ENCODE measurements at regions not wholly inside any gene's neighbourhood (a gene's known extent, or its start where the extent isn't known, plus 50 kb on each side); places are given as distances from the start of the nearest gene placed in this dataset.

DNA sequence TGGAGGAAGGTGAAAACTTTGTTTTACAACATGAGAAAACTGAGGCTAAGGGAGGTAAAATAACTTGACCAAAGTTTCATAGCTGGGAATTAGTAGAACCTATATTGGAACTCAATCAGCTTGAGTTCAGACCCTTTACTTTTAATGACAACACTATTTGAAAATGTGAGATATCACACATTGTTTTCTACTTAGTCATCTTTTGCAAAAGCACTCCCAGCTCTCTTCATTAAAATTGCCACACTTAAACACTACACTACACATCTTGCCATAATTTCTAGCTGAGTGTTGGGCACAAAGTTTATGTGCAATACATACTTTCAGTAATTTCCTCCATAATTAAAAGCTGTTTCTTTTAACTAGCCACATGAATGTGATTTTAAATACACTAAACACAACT, 230.4 kb upstream of the DCBLD2 start:
- H3K9me3 ChIP-seq (ENCODE audit: control insufficient read depth, low read depth, low read length), result no peaks in the 10 kb centered on the region
- no peak overlapping the region for H3K4me3 ChIP-seq (ENCODE audit: low read length)
- H3K27ac ChIP-seq (ENCODE audit: low read length), result no peak overlapping the region
- H3K36me3 ChIP-seq (ENCODE audit: control insufficient read depth, low read depth, low read length), result no peaks in the 10 kb centered on the region
- H3K9ac ChIP-seq (ENCODE audit: low read length), result no peak overlapping the region
- H3K4me1 ChIP-seq (ENCODE audit: control insufficient read depth, low read depth, low read length), result no peaks in the 10 kb centered on the region
- no peaks in the 10 kb centered on the region for H3K27me3 ChIP-seq (ENCODE audit: control insufficient read depth, insufficient read depth, low read length)

DNA sequence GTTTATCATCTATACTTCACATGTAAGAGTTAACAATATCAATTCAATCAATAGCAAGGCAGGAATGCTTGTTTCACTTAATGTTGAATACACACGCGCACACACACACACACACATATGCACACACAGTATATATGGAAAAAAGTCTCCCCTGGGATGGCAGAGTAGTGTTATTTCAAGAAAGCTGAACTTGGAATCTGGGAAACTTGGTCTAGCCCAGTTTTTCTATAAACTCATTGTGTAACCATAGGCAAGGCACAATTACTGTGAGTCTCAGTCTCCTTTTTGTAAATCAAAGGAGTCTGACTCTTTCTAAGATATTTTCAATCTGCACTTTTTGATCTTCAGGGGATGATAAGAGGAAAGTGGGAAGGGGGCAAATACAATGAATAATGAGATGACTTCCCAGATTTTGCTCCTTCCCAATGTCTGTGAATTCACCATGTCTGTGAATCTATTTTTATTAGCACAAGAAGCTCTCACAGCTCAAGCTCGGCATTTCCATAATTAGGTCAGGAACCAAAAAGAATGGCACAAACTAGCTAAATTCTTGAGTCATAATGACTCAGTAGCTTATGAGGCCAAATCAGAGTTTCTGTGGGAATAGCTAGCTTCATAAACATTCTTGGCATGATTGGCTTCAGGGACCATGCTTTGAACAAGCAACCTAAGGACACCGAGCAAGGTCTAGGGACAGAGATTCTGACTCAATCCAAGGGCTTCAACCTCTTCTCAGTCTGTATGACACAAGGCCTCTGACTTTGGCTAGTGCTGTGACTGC, 227.4 kb upstream of the DCBLD2 start:
- Histone ChIP-seq H3K27me3 (ENCODE audit: control insufficient read depth, insufficient read depth, low read length) (no peaks in the 10 kb centered on the region), H3K27ac (ENCODE audit: low read length) (no peak overlapping the region), H3K4me3 (ENCODE audit: low read length) (no peak overlapping the region), H3K9me3 (ENCODE audit: control insufficient read depth, low read depth, low read length) (no peaks in the 10 kb centered on the region), H3K9ac (ENCODE audit: low read length) (no peak overlapping the region), H3K36me3 (ENCODE audit: control insufficient read depth, low read depth, low read length) (no peaks in the 10 kb centered on the region), H3K4me1 (ENCODE audit: control insufficient read depth, low read depth, low read length) (no peaks in the 10 kb centered on the region)

DNA sequence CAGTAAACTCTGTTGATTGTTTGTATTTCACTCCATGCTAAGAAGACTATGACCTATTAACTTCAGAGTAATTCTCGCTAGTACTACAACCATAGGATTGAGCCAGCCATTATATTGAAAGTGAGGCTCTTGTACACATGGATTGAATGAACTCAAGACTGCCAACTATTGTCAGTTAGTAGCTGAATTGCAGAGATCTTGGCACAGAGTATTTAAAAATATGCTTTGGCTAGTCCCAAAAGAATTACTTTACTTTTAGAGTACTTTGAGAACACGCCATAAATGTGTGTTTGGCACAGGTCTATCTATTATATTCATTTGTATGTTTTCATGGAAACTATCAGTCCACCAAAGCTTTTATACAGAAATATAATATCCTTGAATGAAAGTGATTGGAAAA, 226.7 kb upstream of the DCBLD2 start:
- Histone ChIP-seq H3K27ac (ENCODE audit: low read length) (no peak overlapping the region), H3K9me3 (ENCODE audit: control insufficient read depth, low read depth, low read length) (no peaks in the 10 kb centered on the region), H3K36me3 (ENCODE audit: control insufficient read depth, low read depth, low read length) (no peaks in the 10 kb centered on the region), H3K4me3 (ENCODE audit: low read length) (no peak overlapping the region), H3K27me3 (ENCODE audit: control insufficient read depth, insufficient read depth, low read length) (no peaks in the 10 kb centered on the region), H3K4me1 (ENCODE audit: control insufficient read depth, low read depth, low read length) (no peaks in the 10 kb centered on the region), H3K9ac (ENCODE audit: low read length) (no peak overlapping the region)

DNA sequence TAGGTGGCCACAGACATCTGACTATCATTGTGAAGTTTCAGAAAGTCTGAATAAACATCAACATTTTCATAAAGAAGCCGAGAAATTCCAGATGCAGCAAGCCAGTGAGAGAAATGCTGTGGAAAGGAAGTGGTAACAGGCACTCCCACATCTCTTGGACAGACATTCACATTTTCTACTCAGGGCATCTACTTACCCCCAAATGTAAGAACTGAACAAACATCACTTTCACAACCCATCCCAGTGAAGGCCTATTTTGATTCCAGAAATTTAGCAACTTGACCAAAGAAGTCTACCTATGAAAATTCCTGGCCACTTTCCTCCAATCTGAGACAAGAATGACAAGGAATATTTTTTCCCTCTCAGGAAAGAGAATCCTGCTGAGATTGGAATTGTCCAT, 224.8 kb upstream of the DCBLD2 start:
- Histone ChIP-seq H3K4me1 (ENCODE audit: control insufficient read depth, low read depth, low read length) (no peaks in the 10 kb centered on the region), H3K27ac (ENCODE audit: low read length) (no peak overlapping the region), H3K9me3 (ENCODE audit: control insufficient read depth, low read depth, low read length) (no peaks in the 10 kb centered on the region)

DNA sequence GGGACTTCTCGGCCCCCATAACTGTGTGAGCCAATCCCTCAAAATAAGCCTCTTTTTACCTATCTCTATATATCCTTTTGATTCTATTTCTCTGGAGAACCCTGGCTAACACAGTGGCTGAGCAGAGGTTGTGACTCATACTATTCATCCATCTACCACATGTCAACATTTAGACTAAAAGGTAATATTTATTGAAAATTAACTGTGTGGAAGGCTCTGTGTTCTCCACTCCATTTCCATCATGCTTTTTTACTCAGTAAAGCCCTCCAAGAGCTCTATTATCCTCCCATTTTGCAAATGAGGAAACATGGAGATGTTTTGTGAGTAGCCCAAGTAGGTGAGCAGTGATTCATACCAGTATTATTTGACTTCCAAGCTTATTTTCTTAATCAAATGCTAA, 217.9 kb upstream of the DCBLD2 start:
- no peak overlapping the region for H3K27ac ChIP-seq (ENCODE audit: low read length)
- H3K27me3 ChIP-seq (ENCODE audit: control insufficient read depth, insufficient read depth, low read length), result no peaks in the 10 kb centered on the region
- no peaks in the 10 kb centered on the region for H3K9me3 ChIP-seq (ENCODE audit: control insufficient read depth, low read depth, low read length)
- H3K9ac ChIP-seq (ENCODE audit: low read length), result no peak overlapping the region
- no peaks in the 10 kb centered on the region for H3K36me3 ChIP-seq (ENCODE audit: control insufficient read depth, low read depth, low read length)
- H3K4me1 ChIP-seq (ENCODE audit: control insufficient read depth, low read depth, low read length), result no peaks in the 10 kb centered on the region
- H3K4me3 ChIP-seq (ENCODE audit: low read length), result no peak overlapping the region

More for the DNA sequence above, 224.8 kb upstream of the DCBLD2 start:
- no peak overlapping the region for H3K4me3 ChIP-seq (ENCODE audit: low read length)
- H3K36me3 ChIP-seq (ENCODE audit: control insufficient read depth, low read depth, low read length), result no peaks in the 10 kb centered on the region
- no peak overlapping the region for H3K9ac ChIP-seq (ENCODE audit: low read length)
- no peaks in the 10 kb centered on the region for H3K27me3 ChIP-seq (ENCODE audit: control insufficient read depth, insufficient read depth, low read length)

DNA sequence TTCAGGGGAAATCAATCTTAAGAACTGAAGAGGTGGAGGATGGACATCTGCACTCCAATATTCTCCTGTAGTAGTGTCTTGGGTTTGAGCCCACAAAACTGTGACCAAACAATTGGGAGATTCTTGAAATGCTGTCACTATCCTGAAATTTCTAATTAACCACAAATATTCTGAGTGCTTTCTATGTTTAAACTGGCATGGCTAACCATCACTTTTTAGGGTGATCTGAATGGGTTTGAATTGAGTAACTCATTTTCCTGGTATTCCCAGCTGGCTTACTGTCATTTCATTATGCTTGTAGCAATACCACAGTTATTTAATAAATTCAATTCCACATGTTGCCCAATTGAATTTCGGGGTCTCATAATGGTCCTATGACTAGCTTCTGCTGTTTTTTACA, 216.9 kb upstream of the DCBLD2 start:
- Histone ChIP-seq H3K4me1 (ENCODE audit: control insufficient read depth, low read depth, low read length) (no peaks in the 10 kb centered on the region), H3K9ac (ENCODE audit: low read length) (no peak overlapping the region), H3K4me3 (ENCODE audit: low read length) (no peak overlapping the region), H3K27me3 (ENCODE audit: control insufficient read depth, insufficient read depth, low read length) (no peaks in the 10 kb centered on the region), H3K9me3 (ENCODE audit: control insufficient read depth, low read depth, low read length) (no peaks in the 10 kb centered on the region), H3K36me3 (ENCODE audit: control insufficient read depth, low read depth, low read length) (no peaks in the 10 kb centered on the region), H3K27ac (ENCODE audit: low read length) (no peak overlapping the region)

DNA sequence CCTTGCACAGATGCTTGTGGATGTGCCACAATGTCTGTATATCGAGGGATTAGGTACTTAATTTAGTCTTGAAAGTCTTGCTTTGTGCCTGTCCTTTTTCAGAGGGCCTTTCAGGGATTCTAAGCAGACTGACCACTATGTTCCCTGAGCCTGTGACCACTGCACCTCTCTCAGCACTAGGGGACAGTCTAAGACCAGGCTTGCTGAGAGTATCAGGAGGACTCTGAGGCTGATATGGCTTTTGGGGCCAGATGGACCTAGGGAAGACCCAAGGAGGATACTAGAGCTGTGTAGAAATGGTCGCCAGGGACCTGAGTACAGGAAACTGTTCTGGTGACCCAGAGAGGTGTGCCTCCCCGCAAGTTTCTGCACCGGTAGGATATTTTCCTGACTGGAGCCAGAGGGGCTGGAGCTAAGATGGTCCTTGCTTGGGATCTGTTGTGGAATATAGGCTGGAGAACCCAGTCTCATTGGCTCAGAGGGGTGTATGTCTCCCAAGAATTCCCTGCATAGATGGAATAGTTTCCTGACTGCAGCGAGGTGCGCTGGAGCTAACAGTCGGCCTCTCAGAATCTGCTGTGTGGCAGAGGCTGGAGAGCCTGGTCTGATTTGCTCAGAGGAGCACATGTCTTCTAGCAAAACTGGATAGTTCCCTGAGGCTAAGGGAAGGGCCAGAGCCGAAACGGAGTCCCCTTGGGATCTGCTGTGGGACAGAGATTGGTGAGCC, 213.2 kb upstream of the DCBLD2 start:
- no peak overlapping the region for H3K9ac ChIP-seq (ENCODE audit: low read length)
- no peak overlapping the region for H3K27ac ChIP-seq (ENCODE audit: low read length)
- H3K36me3 ChIP-seq (ENCODE audit: control insufficient read depth, low read depth, low read length), result no peaks in the 10 kb centered on the region
- H3K4me3 ChIP-seq (ENCODE audit: low read length), result no peak overlapping the region
- H3K27me3 ChIP-seq (ENCODE audit: control insufficient read depth, insufficient read depth, low read length), result no peaks in the 10 kb centered on the region
- no peaks in the 10 kb centered on the region for H3K4me1 ChIP-seq (ENCODE audit: control insufficient read depth, low read depth, low read length)
- no peaks in the 10 kb centered on the region for H3K9me3 ChIP-seq (ENCODE audit: control insufficient read depth, low read depth, low read length)

DNA sequence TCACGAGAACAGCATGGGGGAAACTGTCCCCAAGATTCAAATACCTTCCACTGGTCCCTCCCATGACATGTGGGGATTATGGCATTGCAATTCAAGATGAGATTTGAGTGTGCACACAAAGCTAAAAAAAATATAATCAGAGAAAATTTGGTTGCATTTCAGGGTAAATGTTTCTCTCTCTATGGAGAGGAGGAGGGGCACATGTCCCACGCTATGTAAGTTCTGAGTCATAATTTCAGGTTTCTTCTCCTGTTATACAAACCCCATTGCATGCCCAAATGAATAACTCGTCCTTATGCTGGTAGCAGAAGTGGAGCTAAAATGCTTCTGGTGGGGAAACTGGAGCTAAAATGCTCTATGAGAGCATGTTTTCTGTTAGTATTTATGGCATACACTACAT, 209.7 kb upstream of the DCBLD2 start:
- Histone ChIP-seq H3K27me3 (ENCODE audit: control insufficient read depth, insufficient read depth, low read length) (no peaks in the 10 kb centered on the region), H3K4me3 (ENCODE audit: low read length) (no peak overlapping the region), H3K27ac (ENCODE audit: low read length) (no peak overlapping the region), H3K9ac (ENCODE audit: low read length) (no peak overlapping the region), H3K4me1 (ENCODE audit: control insufficient read depth, low read depth, low read length) (no peaks in the 10 kb centered on the region), H3K36me3 (ENCODE audit: control insufficient read depth, low read depth, low read length) (no peaks in the 10 kb centered on the region), H3K9me3 (ENCODE audit: control insufficient read depth, low read depth, low read length) (no peaks in the 10 kb centered on the region)

DNA sequence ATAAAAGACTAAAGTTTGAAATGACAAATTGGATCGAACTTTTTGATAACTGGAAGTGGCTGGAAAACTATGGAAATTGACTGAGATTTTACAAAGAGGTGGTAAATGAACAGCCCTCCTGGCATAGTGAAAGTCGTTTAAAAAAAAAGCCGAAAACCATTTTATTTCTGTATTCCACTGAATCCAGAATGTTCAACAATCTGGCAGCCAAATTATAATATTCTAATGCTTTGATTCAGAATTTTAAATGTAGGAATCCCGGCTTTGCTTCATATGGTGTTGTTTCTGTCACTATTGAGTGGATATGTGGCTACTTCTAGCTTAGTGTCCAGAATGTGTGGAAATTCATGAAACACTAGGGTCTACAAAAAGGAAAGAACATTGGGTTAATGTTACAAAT, 208.9 kb upstream of the DCBLD2 start:
- H3K9ac ChIP-seq (ENCODE audit: low read length), result no peak overlapping the region
- no peaks in the 10 kb centered on the region for H3K9me3 ChIP-seq (ENCODE audit: control insufficient read depth, low read depth, low read length)
- no peak overlapping the region for H3K27ac ChIP-seq (ENCODE audit: low read length)
- no peak overlapping the region for H3K4me3 ChIP-seq (ENCODE audit: low read length)
- no peaks in the 10 kb centered on the region for H3K36me3 ChIP-seq (ENCODE audit: control insufficient read depth, low read depth, low read length)
- H3K27me3 ChIP-seq (ENCODE audit: control insufficient read depth, insufficient read depth, low read length), result no peaks in the 10 kb centered on the region
- no peaks in the 10 kb centered on the region for H3K4me1 ChIP-seq (ENCODE audit: control insufficient read depth, low read depth, low read length)

DNA sequence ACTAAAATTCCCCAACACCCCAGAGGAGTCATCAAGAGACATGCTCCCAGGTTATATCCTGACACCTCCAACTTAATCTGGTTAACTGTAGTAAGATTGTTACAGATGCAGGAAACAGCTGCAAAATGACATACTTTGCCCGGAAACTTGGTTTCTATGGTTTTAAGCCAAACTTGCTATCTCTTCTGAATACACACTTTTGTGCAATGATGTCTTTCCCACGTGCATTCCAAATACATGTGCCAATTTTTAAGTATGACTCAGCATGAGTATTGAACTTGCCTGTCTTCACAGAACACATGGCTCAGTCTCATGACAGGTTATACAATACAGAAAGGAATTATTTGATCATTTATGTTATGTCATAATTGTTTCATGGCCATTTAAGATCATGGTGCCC, 207.0 kb upstream of the DCBLD2 start:
- Histone ChIP-seq H3K36me3 (ENCODE audit: control insufficient read depth, low read depth, low read length) (no peaks in the 10 kb centered on the region), H3K27ac (ENCODE audit: low read length) (no peak overlapping the region), H3K27me3 (ENCODE audit: control insufficient read depth, insufficient read depth, low read length) (no peaks in the 10 kb centered on the region), H3K9me3 (ENCODE audit: control insufficient read depth, low read depth, low read length) (no peaks in the 10 kb centered on the region), H3K4me1 (ENCODE audit: control insufficient read depth, low read depth, low read length) (no peaks in the 10 kb centered on the region), H3K9ac (ENCODE audit: low read length) (no peak overlapping the region), H3K4me3 (ENCODE audit: low read length) (no peak overlapping the region)

DNA sequence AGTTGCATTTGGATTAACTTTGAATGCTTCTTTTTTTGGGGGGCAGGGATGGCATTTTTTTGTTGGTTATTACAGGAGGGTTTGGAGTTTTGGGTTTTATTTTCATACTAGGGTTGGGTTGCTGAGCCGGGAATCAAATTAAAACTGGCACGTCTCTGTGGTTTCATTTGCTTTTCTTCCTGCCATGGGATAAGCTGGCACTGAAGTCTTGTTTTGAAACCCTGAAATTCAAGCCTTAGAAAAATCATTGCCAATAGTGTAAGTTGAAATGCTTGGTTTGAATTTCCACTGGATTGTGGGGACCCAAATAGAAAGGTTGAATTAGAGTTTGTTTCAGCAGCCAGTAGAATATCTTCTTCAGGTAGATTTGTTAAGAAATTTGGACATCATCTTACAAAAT, 193.1 kb upstream of the DCBLD2 start:
- H3K27me3 ChIP-seq (ENCODE audit: control insufficient read depth, insufficient read depth, low read length), result no peaks in the 10 kb centered on the region
- no peak overlapping the region for H3K9ac ChIP-seq (ENCODE audit: low read length)
- no peaks in the 10 kb centered on the region for H3K36me3 ChIP-seq (ENCODE audit: control insufficient read depth, low read depth, low read length)
- no peak overlapping the region for H3K27ac ChIP-seq (ENCODE audit: low read length)
- no peaks in the 10 kb centered on the region for H3K4me1 ChIP-seq (ENCODE audit: control insufficient read depth, low read depth, low read length)
- no peaks in the 10 kb centered on the region for H3K9me3 ChIP-seq (ENCODE audit: control insufficient read depth, low read depth, low read length)
- no peak overlapping the region for H3K4me3 ChIP-seq (ENCODE audit: low read length)

DNA sequence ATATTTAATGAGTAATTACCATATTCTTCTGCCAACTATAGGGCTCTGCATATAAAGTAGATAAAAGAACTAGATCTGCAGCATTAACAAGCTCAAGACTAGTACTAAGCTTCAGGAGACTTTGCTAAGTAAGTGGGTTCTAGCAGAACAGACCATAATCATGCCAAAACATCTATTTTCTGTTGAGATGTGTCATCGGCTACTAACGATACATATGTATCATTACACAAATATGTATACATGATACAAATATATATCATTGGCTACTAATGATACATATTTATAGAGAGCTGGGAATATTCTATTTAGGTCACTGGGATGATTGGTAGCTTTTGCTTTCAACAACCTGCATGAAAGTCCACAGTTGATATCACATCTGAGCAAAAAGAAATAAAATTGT, 185.8 kb upstream of the DCBLD2 start:
- H3K9me3 ChIP-seq (ENCODE audit: control insufficient read depth, low read depth, low read length), result no peaks in the 10 kb centered on the region
- H3K27ac ChIP-seq (ENCODE audit: low read length), result no peak overlapping the region
- H3K9ac ChIP-seq (ENCODE audit: low read length), result no peak overlapping the region
- H3K4me1 ChIP-seq (ENCODE audit: control insufficient read depth, low read depth, low read length), result no peaks in the 10 kb centered on the region
- H3K36me3 ChIP-seq (ENCODE audit: control insufficient read depth, low read depth, low read length), result no peaks in the 10 kb centered on the region
- no peak overlapping the region for H3K4me3 ChIP-seq (ENCODE audit: low read length)
- no peaks in the 10 kb centered on the region for H3K27me3 ChIP-seq (ENCODE audit: control insufficient read depth, insufficient read depth, low read length)

All from iPS-18a (cell line).